CD4-positive, CD25-positive, alpha-beta regulatory T cell (primary cell): ENCODE measurements at regions not wholly inside any gene's neighbourhood (a gene's known extent, or its start where the extent isn't known, plus 50 kb on each side); places are given as distances from the start of the nearest gene placed in this dataset.

Source experiments
- ATAC-seq, 2 donors: fragments of 150-1000 bp; cut with Tn5 transposase; one replicate each; pipeline ENCODE4 v1.10.0; 2021; ENCODE audit warnings: low read depth in 2 of 2, moderate number of reproducible peaks in 2 of 2, moderate library complexity in 1 of 2
- DNase-seq, 3 donors: peaks; one replicate each; pipeline versions ENCODE4 v3.0.0 to v3.0.0-alpha.2; 2012 to 2022; ENCODE audit warnings: mixed read lengths in 1 of 3
- H3K27ac ChIP-seq: one replicate; pipeline ENCODE4 v1.7.0; 2013; ENCODE audit warnings: mild to moderate bottlenecking, low read length; ENCODE audit not compliant: insufficient read depth, poor library complexity, severe bottlenecking
- H3K27me3 ChIP-seq: one replicate; pipeline ENCODE4 v1.7.0; 2013; ENCODE audit warnings: low read length; ENCODE audit not compliant: control insufficient read depth, insufficient read depth
- H3K36me3 ChIP-seq: one replicate; pipeline ENCODE4 v1.7.0; 2013; ENCODE audit warnings: mild to moderate bottlenecking, low read length, moderate library complexity; ENCODE audit not compliant: control insufficient read depth, insufficient read depth
- H3K4me1 ChIP-seq: 2 replicates; pipeline ENCODE4 v1.7.0; 2013; ENCODE audit warnings: mild to moderate bottlenecking, low read length; ENCODE audit not compliant: insufficient read depth, control insufficient read depth, poor library complexity, severe bottlenecking
- H3K4me3 ChIP-seq: one replicate; pipeline ENCODE4 v1.7.0; 2013; ENCODE audit warnings: low read depth, mild to moderate bottlenecking, low read length, moderate library complexity
- H3K9me3 ChIP-seq, 2 experiments: 1 replicate in 1 of 2; 2 replicates in 1 of 2; pipeline ENCODE4 v1.7.0; 2013; ENCODE audit warnings: low read length in 2 of 2, mild to moderate bottlenecking in 1 of 2, moderate library complexity in 1 of 2; ENCODE audit not compliant: control insufficient read depth in 2 of 2
- H3K27ac Mint-ChIP-seq, 3 donors: one replicate each; pipeline ENCODE4 v1.8.0; 2020 to 2022; ENCODE audit warnings: mild to moderate bottlenecking in 3 of 3, mixed read lengths in 3 of 3, moderate library complexity in 2 of 3
- H3K27me3 Mint-ChIP-seq: one replicate; pipeline ENCODE4 v1.8.0; 2022; ENCODE audit warnings: mild to moderate bottlenecking, mixed read lengths
- H3K36me3 Mint-ChIP-seq: one replicate; pipeline ENCODE4 v1.8.0; 2020; ENCODE audit warnings: mixed read lengths
- H3K4me1 Mint-ChIP-seq, 4 donors: one replicate each; pipeline ENCODE4 v1.8.0; 2020 to 2022; ENCODE audit warnings: mixed read lengths in 4 of 4, mild to moderate bottlenecking in 1 of 4
- H3K4me3 Mint-ChIP-seq, 4 donors: one replicate each; pipeline ENCODE4 v1.8.0; 2020 to 2022; ENCODE audit warnings: mild to moderate bottlenecking in 4 of 4, mixed read lengths in 4 of 4, moderate library complexity in 3 of 4
- H3K9me3 Mint-ChIP-seq, 7 donors: one replicate each; pipeline ENCODE4 v1.8.0; 2020 to 2022; ENCODE audit warnings: mixed read lengths in 7 of 7, mild to moderate bottlenecking in 3 of 7, moderate library complexity in 2 of 7

GRCh38 chr12:24447678-24448077, 498.2 kb upstream of the SOX5 start:
- Histone ChIP-seq H3K36me3 (no peaks in the 10 kb centered on the region), H3K9me3 (no peaks in the 10 kb centered on the region), H3K4me3 (no peak overlapping the region), H3K27ac (no peak overlapping the region), H3K4me1 (no peaks in the 10 kb centered on the region), H3K27me3 (no peaks in the 10 kb centered on the region)
- no peak overlapping the region for H3K27ac Mint-ChIP-seq
- H3K27me3 Mint-ChIP-seq: no peaks in the 10 kb centered on the region
- H3K36me3 Mint-ChIP-seq: no peaks in the 10 kb centered on the region
- no peak overlapping the region for H3K4me3 Mint-ChIP-seq
- DNase-seq: no peak
- peaks cover 0 to 6% (median 3%) of the 10 kb centered on the region in 7 donors for H3K9me3 Mint-ChIP-seq
- ATAC-seq: no peak
- no peaks in the 10 kb centered on the region for H3K4me1 Mint-ChIP-seq

DNA sequence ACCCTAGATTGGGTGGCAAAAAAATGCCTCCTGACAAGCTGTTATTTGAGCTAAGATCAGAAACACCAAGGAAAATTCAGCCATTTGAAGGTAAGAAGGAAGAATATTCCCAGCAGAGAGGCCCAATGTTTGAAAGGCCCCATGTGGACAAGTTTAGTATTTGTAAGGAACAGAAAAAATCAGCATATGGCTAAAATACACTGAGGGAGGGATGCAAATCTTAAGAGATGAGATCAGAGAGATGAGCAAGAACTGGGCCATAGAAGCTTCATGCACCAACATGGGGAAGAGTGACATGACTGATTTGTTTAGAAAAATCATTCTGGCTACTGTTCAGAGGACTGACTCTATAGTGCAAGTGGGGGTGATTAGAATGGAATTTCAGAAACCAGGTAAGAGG, 496.8 kb upstream of the SOX5 start:
- Histone ChIP-seq H3K27ac (no peak overlapping the region), H3K9me3 (no peaks in the 10 kb centered on the region), H3K4me1 (no peaks in the 10 kb centered on the region), H3K4me3 (no peak overlapping the region), H3K27me3 (no peaks in the 10 kb centered on the region), H3K36me3 (no peaks in the 10 kb centered on the region)
- no peaks in the 10 kb centered on the region for H3K36me3 Mint-ChIP-seq
- ATAC-seq: no peak
- H3K27me3 Mint-ChIP-seq: no peaks in the 10 kb centered on the region
- no peak overlapping the region for H3K27ac Mint-ChIP-seq
- H3K9me3 Mint-ChIP-seq: peaks cover 0 to 9% (median 2%) of the 10 kb centered on the region in 7 donors
- H3K4me3 Mint-ChIP-seq: no peak overlapping the region
- no peaks in the 10 kb centered on the region for H3K4me1 Mint-ChIP-seq
- DNase-seq: no peak

GRCh38 chr12:24444634-24445033, 495.2 kb upstream of the SOX5 start:
- Mint-ChIP-seq H3K27me3 (no peaks in the 10 kb centered on the region), H3K4me1 (no peaks in the 10 kb centered on the region), H3K27ac (no peak overlapping the region), H3K9me3 (peaks cover 0 to 8% (median 4%) of the 10 kb centered on the region in 7 donors), H3K4me3 (no peak overlapping the region), H3K36me3 (no peaks in the 10 kb centered on the region)
- Histone ChIP-seq H3K4me3 (no peak overlapping the region), H3K27ac (no peak overlapping the region), H3K9me3 (no peaks in the 10 kb centered on the region), H3K27me3 (no peaks in the 10 kb centered on the region), H3K4me1 (no peaks in the 10 kb centered on the region), H3K36me3 (no peaks in the 10 kb centered on the region)
- DNase-seq: no peak
- no peak for ATAC-seq

- ATAC-seq: no peak
- no peaks in the 10 kb centered on the region for H3K4me1 Mint-ChIP-seq
Measured at GRCh38 chr12:24441458-24441857, 492.0 kb upstream of the SOX5 start.

DNA sequence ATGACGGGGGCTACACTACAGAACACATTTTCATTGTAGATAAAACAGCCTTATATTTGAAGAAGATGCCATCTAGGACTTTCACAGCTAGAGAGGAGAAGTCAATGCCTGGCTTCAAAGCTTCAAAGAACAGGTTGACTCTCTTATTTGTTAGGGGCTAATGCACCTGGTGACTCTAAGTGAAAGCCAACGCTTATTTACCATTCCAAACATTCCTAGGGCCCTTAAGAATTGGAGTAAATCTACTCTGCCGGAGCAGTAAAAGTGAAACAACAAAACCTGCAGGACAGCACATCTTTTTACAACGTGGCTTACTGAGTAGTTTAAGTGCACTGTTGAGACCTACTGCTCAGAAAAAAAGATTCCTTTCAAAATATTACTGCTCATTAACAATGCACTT, 487.2 kb upstream of the SOX5 start:
- ATAC-seq (no peak), DNase-seq (no peak)
- H3K27me3 Mint-ChIP-seq: no peaks in the 10 kb centered on the region
- no peak overlapping the region for H3K27ac Mint-ChIP-seq
- Histone ChIP-seq H3K9me3 (no peaks in the 10 kb centered on the region), H3K4me1 (no peaks in the 10 kb centered on the region), H3K4me3 (no peak overlapping the region), H3K27me3 (no peaks in the 10 kb centered on the region), H3K27ac (no peak overlapping the region), H3K36me3 (no peaks in the 10 kb centered on the region)
- H3K9me3 Mint-ChIP-seq: peaks cover 2 to 9% (median 4%) of the 10 kb centered on the region in 7 donors
- no peak overlapping the region for H3K4me3 Mint-ChIP-seq
- H3K4me1 Mint-ChIP-seq: peaks cover 0 to 4% (median 0%) of the 10 kb centered on the region in 4 donors
- H3K36me3 Mint-ChIP-seq: no peaks in the 10 kb centered on the region

More at GRCh38 chr12:24441458-24441857, 492.0 kb upstream of the SOX5 start:
- H3K27me3 Mint-ChIP-seq: no peaks in the 10 kb centered on the region
- H3K36me3 ChIP-seq: no peaks in the 10 kb centered on the region
- H3K27ac Mint-ChIP-seq: no peak overlapping the region
- H3K9me3 ChIP-seq: no peaks in the 10 kb centered on the region
- H3K4me1 ChIP-seq: no peaks in the 10 kb centered on the region
- no peak overlapping the region for H3K4me3 Mint-ChIP-seq
- no peak for DNase-seq
- H3K27ac ChIP-seq: no peak overlapping the region
- no peaks in the 10 kb centered on the region for H3K36me3 Mint-ChIP-seq
- peaks cover 2 to 9% (median 5%) of the 10 kb centered on the region in 7 donors for H3K9me3 Mint-ChIP-seq
- H3K27me3 ChIP-seq: no peaks in the 10 kb centered on the region
- H3K4me3 ChIP-seq: no peak overlapping the region

DNA sequence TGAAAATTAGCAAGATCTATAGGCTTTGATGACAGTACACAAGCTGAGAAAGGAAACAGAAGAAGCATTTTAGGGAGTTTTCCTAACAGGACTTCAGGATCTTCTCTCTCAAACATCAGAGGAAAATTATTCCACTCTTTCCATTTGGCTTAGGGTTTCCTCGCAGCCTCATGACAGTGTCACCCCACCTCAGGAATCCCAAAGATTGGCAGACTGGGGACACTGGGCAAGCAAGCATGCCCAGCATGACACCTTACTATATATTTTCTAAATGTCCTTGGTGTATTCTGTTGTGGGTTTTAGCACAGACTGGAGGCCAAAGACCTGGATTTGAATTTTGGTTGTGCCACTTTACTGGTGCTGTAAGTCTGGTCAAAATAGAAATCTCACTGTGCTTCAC, 482.4 kb upstream of the SOX5 start:
- no peak for ATAC-seq
- Mint-ChIP-seq H3K9me3 (peaks cover 0 to 6% (median 2%) of the 10 kb centered on the region in 7 donors), H3K27me3 (no peaks in the 10 kb centered on the region), H3K27ac (no peak overlapping the region), H3K4me1 (peaks cover 0 to 4% (median 0%) of the 10 kb centered on the region in 4 donors), H3K4me3 (no peak overlapping the region), H3K36me3 (no peaks in the 10 kb centered on the region)
- no peak for DNase-seq
- Histone ChIP-seq H3K4me3 (no peak overlapping the region), H3K27me3 (no peaks in the 10 kb centered on the region), H3K9me3 (no peaks in the 10 kb centered on the region), H3K4me1 (no peaks in the 10 kb centered on the region), H3K36me3 (no peaks in the 10 kb centered on the region), H3K27ac (no peak overlapping the region)

GRCh38 chr12:24427776-24428175, 478.3 kb upstream of the SOX5 start:
- H3K27ac ChIP-seq: no peak overlapping the region
- DNase-seq (no peak), ATAC-seq (no peak)
- Mint-ChIP-seq H3K4me3 (no peak overlapping the region), H3K27ac (no peak overlapping the region), H3K9me3 (peaks cover 0 to 7% (median 3%) of the 10 kb centered on the region in 7 donors), H3K36me3 (no peaks in the 10 kb centered on the region), H3K4me1 (no peaks in the 10 kb centered on the region), H3K27me3 (no peaks in the 10 kb centered on the region)
- H3K9me3 ChIP-seq: no peaks in the 10 kb centered on the region
- H3K4me1 ChIP-seq: no peaks in the 10 kb centered on the region
- no peak overlapping the region for H3K4me3 ChIP-seq
- H3K27me3 ChIP-seq: no peaks in the 10 kb centered on the region
- no peaks in the 10 kb centered on the region for H3K36me3 ChIP-seq

GRCh38 chr12:24425601-24425970, 476.1 kb upstream of the SOX5 start:
- H3K4me1 Mint-ChIP-seq: no peaks in the 10 kb centered on the region
- no peaks in the 10 kb centered on the region for H3K36me3 Mint-ChIP-seq
- H3K27ac ChIP-seq: no peak overlapping the region
- H3K4me3 ChIP-seq: no peak overlapping the region
- DNase-seq (no peak), ATAC-seq (no peak)
- no peak overlapping the region for H3K4me3 Mint-ChIP-seq
- H3K9me3 Mint-ChIP-seq: peaks cover 0 to 7% (median 3%) of the 10 kb centered on the region in 7 donors
- no peaks in the 10 kb centered on the region for H3K36me3 ChIP-seq
- H3K27me3 ChIP-seq: no peaks in the 10 kb centered on the region
- H3K27me3 Mint-ChIP-seq: no peaks in the 10 kb centered on the region
- no peaks in the 10 kb centered on the region for H3K9me3 ChIP-seq
- H3K27ac Mint-ChIP-seq: no peak overlapping the region
- no peaks in the 10 kb centered on the region for H3K4me1 ChIP-seq
